AG09309 (cell line): ENCODE measurements at regions not wholly inside any gene's neighbourhood (a gene's known extent, or its start where the extent isn't known, plus 50 kb on each side); places are given as distances from the start of the nearest gene placed in this dataset.

Experiments
- DNase-seq: peaks from one replicate; pipeline ENCODE4 v3.0.0-alpha.2; 2010; ENCODE audit warnings: low read depth
- H3K4me3 ChIP-seq: 2 replicates; pipeline ENCODE4 v1.5.1; 2011; ENCODE audit warnings: mild to moderate bottlenecking, low read depth, low read length, moderate library complexity; ENCODE audit not compliant: control insufficient read depth
- TF ChIP-seq, protein P1 (sequence below): IDR thresholded peaks from 2 replicates; pipeline ENCODE4 v1.5.1; 2011; ENCODE audit warnings: mild to moderate bottlenecking, low read depth, low read length, inconsistent platforms; ENCODE audit not compliant: insufficient read depth, control insufficient read depth; ENCODE audit errors: missing control alignments

DNA sequence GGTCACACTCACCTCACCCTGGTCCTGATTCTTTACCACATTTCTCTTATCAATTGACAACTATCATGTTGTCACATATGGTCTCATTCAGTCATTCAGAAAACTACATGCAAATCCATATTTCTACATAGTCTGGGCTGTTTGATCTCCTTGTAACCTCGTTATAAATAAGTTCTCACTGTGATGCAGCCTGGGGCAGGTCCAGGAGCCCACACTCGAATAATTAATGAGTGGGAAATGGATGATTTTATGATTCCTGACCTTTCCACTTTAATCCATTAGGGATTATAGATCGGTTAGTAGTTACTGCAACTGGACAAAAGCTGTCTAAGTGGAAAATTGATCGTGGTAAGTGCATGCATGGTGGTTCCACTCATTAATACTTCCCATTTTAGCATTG, 636.3 kb upstream of the TENM4 start:
- TF ChIP-seq, protein P1, sequence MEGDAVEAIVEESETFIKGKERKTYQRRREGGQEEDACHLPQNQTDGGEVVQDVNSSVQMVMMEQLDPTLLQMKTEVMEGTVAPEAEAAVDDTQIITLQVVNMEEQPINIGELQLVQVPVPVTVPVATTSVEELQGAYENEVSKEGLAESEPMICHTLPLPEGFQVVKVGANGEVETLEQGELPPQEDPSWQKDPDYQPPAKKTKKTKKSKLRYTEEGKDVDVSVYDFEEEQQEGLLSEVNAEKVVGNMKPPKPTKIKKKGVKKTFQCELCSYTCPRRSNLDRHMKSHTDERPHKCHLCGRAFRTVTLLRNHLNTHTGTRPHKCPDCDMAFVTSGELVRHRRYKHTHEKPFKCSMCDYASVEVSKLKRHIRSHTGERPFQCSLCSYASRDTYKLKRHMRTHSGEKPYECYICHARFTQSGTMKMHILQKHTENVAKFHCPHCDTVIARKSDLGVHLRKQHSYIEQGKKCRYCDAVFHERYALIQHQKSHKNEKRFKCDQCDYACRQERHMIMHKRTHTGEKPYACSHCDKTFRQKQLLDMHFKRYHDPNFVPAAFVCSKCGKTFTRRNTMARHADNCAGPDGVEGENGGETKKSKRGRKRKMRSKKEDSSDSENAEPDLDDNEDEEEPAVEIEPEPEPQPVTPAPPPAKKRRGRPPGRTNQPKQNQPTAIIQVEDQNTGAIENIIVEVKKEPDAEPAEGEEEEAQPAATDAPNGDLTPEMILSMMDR: no peak
- no peak for DNase-seq
- H3K4me3 ChIP-seq: no peak overlapping the region

DNA sequence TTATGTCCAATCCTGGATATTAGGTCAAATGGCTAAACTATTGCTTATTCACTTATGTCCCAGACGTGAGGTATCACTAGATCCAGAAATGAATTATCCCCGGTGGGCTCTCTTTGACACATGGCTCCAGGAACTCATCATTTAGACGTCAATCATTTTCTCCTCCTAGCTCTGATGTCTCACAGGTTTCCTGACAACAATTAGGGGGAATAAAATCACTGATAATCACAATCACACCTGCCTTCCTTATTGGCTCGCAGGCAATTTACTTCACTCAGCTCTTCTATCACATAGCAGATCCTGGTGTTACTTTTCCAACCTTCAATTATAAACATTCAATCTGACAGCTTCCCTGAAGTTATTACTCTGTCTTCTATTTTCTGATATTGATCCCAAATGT, 634.0 kb upstream of the TENM4 start:
- TF ChIP-seq, protein P1: no peak
- DNase-seq: no peak
- H3K4me3 ChIP-seq: no peak overlapping the region

DNA sequence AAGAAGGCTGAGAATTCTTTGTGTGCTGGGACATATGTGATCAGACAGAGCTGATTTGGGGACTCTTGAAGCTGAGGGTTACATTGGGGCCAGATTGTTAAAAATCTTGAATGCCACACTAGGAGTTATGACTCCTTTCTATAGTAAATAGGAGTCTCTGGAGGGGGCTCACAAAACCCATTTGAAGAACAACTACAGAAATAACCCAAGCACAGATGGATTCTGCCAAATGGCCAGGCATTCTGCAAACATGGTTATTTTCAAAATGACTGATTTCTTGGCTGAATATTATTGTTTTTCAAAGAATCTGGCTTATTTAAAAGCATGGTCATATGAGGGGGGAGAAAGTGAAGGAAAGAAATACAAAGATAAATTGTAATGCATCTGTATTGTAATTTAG, 625.5 kb upstream of the TENM4 start:
- DNase-seq: no peak
- H3K4me3 ChIP-seq: no peak overlapping the region
- TF ChIP-seq, protein P1: no peak

DNA sequence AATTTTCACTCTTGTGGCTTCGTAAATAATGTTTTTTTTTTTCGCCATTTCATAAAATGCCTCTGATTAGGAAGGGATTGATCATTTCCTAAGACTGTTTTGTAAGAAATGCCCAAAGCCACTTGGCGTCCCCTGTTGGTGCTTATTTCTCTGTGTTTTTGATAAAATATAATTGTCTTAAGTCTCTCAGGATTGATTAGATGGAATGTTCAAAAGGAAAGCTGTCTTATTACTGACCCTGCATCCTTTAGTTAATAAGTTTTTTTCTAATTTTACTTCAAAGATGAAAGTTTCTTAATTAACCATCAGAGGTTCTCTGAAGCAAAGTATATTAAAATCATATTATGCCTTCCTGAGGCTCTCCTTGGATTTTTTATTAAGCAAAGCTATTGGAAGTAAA, 624.3 kb upstream of the TENM4 start:
- TF ChIP-seq, protein P1: no peak
- no peak for DNase-seq
- no peak overlapping the region for H3K4me3 ChIP-seq

DNA sequence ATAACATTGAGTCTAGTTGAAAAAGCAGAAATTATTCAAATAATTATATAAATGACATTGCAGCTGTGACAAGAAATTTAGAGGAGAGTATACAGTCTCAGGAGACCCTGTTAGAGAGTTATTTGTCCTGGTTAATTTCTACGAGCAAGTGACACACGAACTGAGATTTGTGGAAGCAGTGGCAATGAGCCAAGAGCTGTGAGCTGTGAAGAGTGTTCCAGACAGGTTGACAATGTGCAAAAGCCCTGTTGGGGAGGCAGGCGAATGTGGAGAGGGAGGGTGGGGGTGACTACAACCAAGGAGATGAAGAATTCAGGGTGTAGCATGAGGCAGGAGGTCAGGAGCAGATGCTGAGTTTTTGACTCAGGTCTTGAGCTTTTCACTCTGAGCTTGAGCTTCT, 620.2 kb upstream of the TENM4 start:
- TF ChIP-seq, protein P1: no peak
- no peak for DNase-seq
- no peak overlapping the region for H3K4me3 ChIP-seq

DNA sequence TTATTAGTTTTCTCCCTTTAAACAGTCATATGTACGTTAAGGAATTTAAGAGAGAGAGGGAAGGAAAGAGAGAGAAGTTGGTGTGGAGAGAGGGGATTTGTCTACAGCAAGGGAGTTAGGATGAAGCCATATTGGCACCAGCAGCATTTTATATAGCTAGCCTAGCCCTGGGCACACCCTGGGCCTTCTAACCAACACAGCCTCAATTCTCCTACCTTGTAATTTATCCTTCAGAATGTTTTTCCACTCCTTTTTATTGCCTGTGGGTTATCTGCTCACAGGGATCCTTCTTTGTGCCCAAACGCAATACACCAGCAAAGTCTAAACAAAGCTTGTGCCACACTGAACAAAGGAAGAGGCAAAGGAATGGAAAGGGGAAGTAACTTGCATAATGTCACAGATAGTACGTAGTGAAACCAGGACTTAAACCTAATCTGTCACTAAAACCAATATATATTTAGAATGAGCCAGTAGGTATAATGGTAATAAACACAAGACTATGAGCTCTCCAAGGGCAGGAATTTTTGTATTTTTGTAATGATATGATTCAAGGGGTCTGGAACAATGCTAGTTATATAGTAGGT, 613.8 kb upstream of the TENM4 start:
- H3K4me3 ChIP-seq: no peak overlapping the region
- no peak for DNase-seq
- TF ChIP-seq, protein P1: no peak

DNA sequence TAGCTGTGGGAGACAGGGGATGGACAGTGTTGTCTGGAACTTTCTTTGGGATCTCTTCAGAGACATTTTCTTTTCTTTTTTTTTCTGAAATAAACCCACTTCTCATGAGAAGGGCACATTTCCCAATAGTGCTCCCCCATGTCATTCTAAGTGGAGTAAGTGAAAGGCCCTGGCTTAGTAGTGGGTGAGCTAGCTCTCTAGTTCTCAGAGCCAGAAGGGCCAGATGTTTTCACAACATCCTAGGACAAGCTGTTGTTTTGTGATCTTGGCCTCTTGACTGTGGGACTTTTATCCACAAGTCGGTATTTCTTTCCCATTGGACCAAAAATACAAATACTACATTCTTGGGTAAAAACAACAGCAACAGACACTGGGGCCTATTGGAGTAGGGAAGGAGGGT, 607.7 kb upstream of the TENM4 start:
- DNase-seq: no peak
- H3K4me3 ChIP-seq: no peak overlapping the region
- TF ChIP-seq, protein P1: no peak
